ENCODE measurements at regions not wholly inside any gene's neighbourhood (a gene's known extent, or its start where the extent isn't known, plus 50 kb on each side); places are given as distances from the start of the nearest gene placed in this dataset.

DNA sequence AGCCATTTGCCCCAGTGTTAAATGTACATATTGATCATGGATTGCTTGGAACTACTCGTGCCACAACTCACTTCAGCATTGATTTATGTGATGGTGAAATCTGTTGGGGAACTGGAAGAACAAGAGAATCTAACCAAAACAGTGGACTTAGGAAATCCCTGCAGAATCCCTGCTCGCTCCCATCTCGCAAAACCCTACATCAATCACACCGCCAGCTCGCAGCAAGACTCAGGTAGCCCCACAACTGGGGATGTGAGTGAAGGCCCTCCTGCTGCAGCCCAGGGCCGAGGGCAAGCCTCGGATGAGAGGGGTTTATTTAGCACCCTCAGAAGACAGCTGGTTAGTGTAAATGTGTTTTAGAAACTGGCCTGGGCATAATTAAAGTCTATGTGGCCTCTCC, 171.6 kb downstream of the ANAPC1 start:
- Histone ChIP-seq H3K4me3 (replicated peaks in 1 of 3; ENCODE audit: insufficient read depth in 1 of 3, low read depth in 1 of 3, low read length in 3 of 3) (no peak overlapping the region), H3K9ac (replicated peaks; ENCODE audit: extremely low read depth, insufficient read depth, low read length) (no peak overlapping the region), H3K79me2 (ENCODE audit: control insufficient read depth, insufficient read depth, low read length) (no peaks in the 10 kb centered on the region), H3K9me1 (replicated peaks; ENCODE audit: control insufficient read depth, extremely low read depth, insufficient read depth, low read length) (no peaks in the 10 kb centered on the region), H3K9me3 (replicated peaks; ENCODE audit: control insufficient read depth, insufficient read depth, low read length) (no peaks in the 10 kb centered on the region), H3K4me1 (ENCODE audit: control insufficient read depth, extremely low read depth, insufficient read depth, low read length) (no peaks in the 10 kb centered on the region), H3K4me2 (ENCODE audit: insufficient read depth, low read length) (no peak overlapping the region), H2AFZ (ENCODE audit: low read depth, low read length) (no peak overlapping the region), H3K27me3 (ENCODE audit: control insufficient read depth in 2 of 2, insufficient read depth in 2 of 2, low read length in 2 of 2) (no peaks in the 10 kb centered on the region), H3K27ac (ENCODE audit: insufficient read depth, low read depth, low read length) (no peak overlapping the region), H3K36me3 (ENCODE audit: control insufficient read depth in 2 of 2, extremely low read depth in 1 of 2, insufficient read depth in 2 of 2, low read length in 2 of 2) (no peaks in the 10 kb centered on the region), H4K20me1 (replicated peaks; ENCODE audit: control insufficient read depth, extremely low read depth, insufficient read depth, low read length) (no peaks in the 10 kb centered on the region)
- ChIA-PET CTCF (no interaction called here), POLR2A (no interaction called here)
- DNase-seq (ENCODE audit: low read depth, low spot score) (no peak), FAIRE-seq (no peak)
- dilution Hi-C loops (cut with MboI; ENCODE audit: extremely low pct_ligation_motif_present, low sequenced_read_pairs) (no loop called here), intact Hi-C loops (cut with micrococcal nuclease) (no loop called here)
- no peak for TF ChIP-seq FOS (IDR thresholded peaks at IDR 0.05; ENCODE audit: borderline replicate concordance, insufficient read depth, low read length)
- TF ChIP-seq GATA2 (IDR thresholded peaks at IDR 0.05; ENCODE audit: insufficient read depth, insufficient read length, low read depth, low read length): no peak
- no peak for TF ChIP-seq EZH2 (IDR thresholded peaks at IDR 0.05; ENCODE audit: borderline replicate concordance, low read depth, low read length, severe bottlenecking)
- TF ChIP-seq MYC (IDR thresholded peaks at IDR 0.05; ENCODE audit: low read depth, low read length): no peak
- TF ChIP-seq, protein P1, sequence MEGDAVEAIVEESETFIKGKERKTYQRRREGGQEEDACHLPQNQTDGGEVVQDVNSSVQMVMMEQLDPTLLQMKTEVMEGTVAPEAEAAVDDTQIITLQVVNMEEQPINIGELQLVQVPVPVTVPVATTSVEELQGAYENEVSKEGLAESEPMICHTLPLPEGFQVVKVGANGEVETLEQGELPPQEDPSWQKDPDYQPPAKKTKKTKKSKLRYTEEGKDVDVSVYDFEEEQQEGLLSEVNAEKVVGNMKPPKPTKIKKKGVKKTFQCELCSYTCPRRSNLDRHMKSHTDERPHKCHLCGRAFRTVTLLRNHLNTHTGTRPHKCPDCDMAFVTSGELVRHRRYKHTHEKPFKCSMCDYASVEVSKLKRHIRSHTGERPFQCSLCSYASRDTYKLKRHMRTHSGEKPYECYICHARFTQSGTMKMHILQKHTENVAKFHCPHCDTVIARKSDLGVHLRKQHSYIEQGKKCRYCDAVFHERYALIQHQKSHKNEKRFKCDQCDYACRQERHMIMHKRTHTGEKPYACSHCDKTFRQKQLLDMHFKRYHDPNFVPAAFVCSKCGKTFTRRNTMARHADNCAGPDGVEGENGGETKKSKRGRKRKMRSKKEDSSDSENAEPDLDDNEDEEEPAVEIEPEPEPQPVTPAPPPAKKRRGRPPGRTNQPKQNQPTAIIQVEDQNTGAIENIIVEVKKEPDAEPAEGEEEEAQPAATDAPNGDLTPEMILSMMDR (IDR thresholded peaks at IDR 0.05; ENCODE audit: extremely low read depth in 1 of 2, insufficient read depth in 1 of 2, low read depth in 1 of 2, low read length in 2 of 2): no peak
- no peak for TF ChIP-seq JUN (IDR thresholded peaks at IDR 0.05; ENCODE audit: borderline replicate concordance, insufficient read depth, insufficient read length, low read depth)
- no peak for TF ChIP-seq POLR2A (IDR thresholded peaks at IDR 0.05; ENCODE audit: low read depth, low read length)
- no peak for TF ChIP-seq POLR2AphosphoS5 (IDR thresholded peaks at IDR 0.05; ENCODE audit: insufficient read depth, low read depth, low read length)
- TF ChIP-seq, protein P2, sequence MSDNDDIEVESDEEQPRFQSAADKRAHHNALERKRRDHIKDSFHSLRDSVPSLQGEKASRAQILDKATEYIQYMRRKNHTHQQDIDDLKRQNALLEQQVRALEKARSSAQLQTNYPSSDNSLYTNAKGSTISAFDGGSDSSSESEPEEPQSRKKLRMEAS (IDR thresholded peaks at IDR 0.05; ENCODE audit: insufficient read depth, insufficient read length): no peak
- BruUV-seq (replicated peaks): no TSS peak
